WTC11 (cell line): ENCODE measurements at regions not wholly inside any gene's neighbourhood (a gene's known extent, or its start where the extent isn't known, plus 50 kb on each side); places are given as distances from the start of the nearest gene placed in this dataset.

Experiments
- ESRRA ChIP-seq: sonication (generic); formaldehyde crosslinking; IDR thresholded peaks from 2 replicates; pipeline ENCODE4 v1.8.1; 2022; ENCODE audit warnings: mild to moderate bottlenecking, missing genetic modification reagents, borderline replicate concordance
- ETV6 ChIP-seq: sonication (generic); formaldehyde crosslinking; IDR thresholded peaks from 2 replicates; pipeline ENCODE4 v1.8.1; 2022; ENCODE audit warnings: mild to moderate bottlenecking, missing genetic modification reagents
- NFYB ChIP-seq: sonication (generic); formaldehyde crosslinking; conservative IDR thresholded peaks from 2 replicates; pipeline ENCODE4 v1.8.0; 2022; ENCODE audit warnings: low read depth, missing genetic modification reagents
- NR1H2 ChIP-seq: sonication (generic); formaldehyde crosslinking; IDR thresholded peaks from 2 replicates; pipeline ENCODE4 v1.9.0; 2021; ENCODE audit warnings: mild to moderate bottlenecking, moderate library complexity, missing genetic modification reagents
- NR2C2 ChIP-seq: sonication (generic); formaldehyde crosslinking; IDR thresholded peaks from 2 replicates; pipeline ENCODE4 v1.8.0; 2022; ENCODE audit warnings: mild to moderate bottlenecking, missing genetic modification reagents
- TEAD1 ChIP-seq: sonication (generic); formaldehyde crosslinking; IDR thresholded peaks from 2 replicates; pipeline ENCODE4 v1.8.0; 2022; ENCODE audit warnings: mild to moderate bottlenecking, missing genetic modification reagents
- ZNF263 ChIP-seq: sonication (generic); formaldehyde crosslinking; IDR thresholded peaks from 2 replicates; pipeline ENCODE4 v1.8.1; 2022; ENCODE audit warnings: low read depth, mild to moderate bottlenecking, moderate library complexity, missing genetic modification reagents
- ZNF317 ChIP-seq: sonication (generic); formaldehyde crosslinking; IDR thresholded peaks from 2 replicates; pipeline ENCODE4 v1.8.1; 2023; ENCODE audit warnings: low read depth, mild to moderate bottlenecking, moderate library complexity, missing genetic modification reagents, borderline replicate concordance
- TF ChIP-seq, protein P1 (sequence below): sonication (generic); formaldehyde crosslinking; IDR thresholded peaks from 2 replicates; pipeline ENCODE4 v1.8.0; 2022; ENCODE audit warnings: mild to moderate bottlenecking, missing genetic modification reagents
- TF ChIP-seq, protein P2 (sequence below): fragments of 200-600 bp; IDR thresholded peaks from 2 replicates; pipeline ENCODE4 v1.8.0; 2022; ENCODE audit warnings: antibody characterized with exemption
- TF ChIP-seq, protein P3 (sequence below): sonication (generic); formaldehyde crosslinking; IDR thresholded peaks from 2 replicates; pipeline ENCODE4 v1.8.0; 2023; ENCODE audit warnings: missing genetic modification reagents

DNA sequence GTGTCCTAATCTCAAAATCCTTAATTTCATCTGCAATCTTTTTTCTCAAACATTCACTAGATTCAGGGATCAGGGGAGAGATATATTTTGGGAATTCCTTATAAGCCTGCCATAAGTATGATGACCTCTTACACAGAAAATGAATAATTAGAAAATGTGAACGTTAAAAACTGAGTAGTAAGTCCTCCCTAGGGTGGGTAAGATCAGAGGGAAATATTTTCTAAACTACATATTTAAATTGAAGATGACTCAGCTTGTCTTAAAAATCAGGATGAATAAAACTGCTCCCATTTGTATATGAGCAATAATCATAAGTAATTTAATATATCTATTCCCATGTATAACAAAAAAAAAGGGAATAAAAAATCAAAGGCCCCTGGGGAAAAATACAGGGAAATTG lies 935.5 kb downstream of the TMTC2 start:
- TF ChIP-seq, protein P1, sequence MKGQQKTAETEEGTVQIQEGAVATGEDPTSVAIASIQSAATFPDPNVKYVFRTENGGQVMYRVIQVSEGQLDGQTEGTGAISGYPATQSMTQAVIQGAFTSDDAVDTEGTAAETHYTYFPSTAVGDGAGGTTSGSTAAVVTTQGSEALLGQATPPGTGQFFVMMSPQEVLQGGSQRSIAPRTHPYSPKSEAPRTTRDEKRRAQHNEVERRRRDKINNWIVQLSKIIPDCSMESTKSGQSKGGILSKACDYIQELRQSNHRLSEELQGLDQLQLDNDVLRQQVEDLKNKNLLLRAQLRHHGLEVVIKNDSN: no peak
- no peak for TF ChIP-seq NR2C2 (CRISPR knock-in tag)
- TF ChIP-seq ESRRA (CRISPR knock-in tag): no peak
- TF ChIP-seq, protein P2, sequence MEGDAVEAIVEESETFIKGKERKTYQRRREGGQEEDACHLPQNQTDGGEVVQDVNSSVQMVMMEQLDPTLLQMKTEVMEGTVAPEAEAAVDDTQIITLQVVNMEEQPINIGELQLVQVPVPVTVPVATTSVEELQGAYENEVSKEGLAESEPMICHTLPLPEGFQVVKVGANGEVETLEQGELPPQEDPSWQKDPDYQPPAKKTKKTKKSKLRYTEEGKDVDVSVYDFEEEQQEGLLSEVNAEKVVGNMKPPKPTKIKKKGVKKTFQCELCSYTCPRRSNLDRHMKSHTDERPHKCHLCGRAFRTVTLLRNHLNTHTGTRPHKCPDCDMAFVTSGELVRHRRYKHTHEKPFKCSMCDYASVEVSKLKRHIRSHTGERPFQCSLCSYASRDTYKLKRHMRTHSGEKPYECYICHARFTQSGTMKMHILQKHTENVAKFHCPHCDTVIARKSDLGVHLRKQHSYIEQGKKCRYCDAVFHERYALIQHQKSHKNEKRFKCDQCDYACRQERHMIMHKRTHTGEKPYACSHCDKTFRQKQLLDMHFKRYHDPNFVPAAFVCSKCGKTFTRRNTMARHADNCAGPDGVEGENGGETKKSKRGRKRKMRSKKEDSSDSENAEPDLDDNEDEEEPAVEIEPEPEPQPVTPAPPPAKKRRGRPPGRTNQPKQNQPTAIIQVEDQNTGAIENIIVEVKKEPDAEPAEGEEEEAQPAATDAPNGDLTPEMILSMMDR: no peak
- no peak for TF ChIP-seq ZNF317
- no peak for TF ChIP-seq ETV6 (CRISPR knock-in tag)
- TF ChIP-seq, protein P3, sequence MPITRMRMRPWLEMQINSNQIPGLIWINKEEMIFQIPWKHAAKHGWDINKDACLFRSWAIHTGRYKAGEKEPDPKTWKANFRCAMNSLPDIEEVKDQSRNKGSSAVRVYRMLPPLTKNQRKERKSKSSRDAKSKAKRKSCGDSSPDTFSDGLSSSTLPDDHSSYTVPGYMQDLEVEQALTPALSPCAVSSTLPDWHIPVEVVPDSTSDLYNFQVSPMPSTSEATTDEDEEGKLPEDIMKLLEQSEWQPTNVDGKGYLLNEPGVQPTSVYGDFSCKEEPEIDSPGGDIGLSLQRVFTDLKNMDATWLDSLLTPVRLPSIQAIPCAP (CRISPR knock-in tag): no peak
- TF ChIP-seq TEAD1 (CRISPR knock-in tag): no peak
- no peak for TF ChIP-seq NFYB (CRISPR knock-in tag)
- no peak for TF ChIP-seq ZNF263
- TF ChIP-seq NR1H2 (CRISPR knock-in tag): no peak
